PC-3 (cell line): ENCODE measurements at regions not wholly inside any gene's neighbourhood (a gene's known extent, or its start where the extent isn't known, plus 50 kb on each side); places are given as distances from the start of the nearest gene placed in this dataset.
"Not testable (repeated sequence)": the region's sequence is repeated elsewhere in the genome, so short reads cannot be mapped to it uniquely, and the experiment has no call there.

Experiments
- ATAC-seq: fragments of 200-7000 bp; cut with Tn5 transposase; 2 replicates; pipeline ENCODE4 v1.9.1; 2020; ENCODE audit warnings: mild to moderate bottlenecking, moderate library complexity
- BruUV-seq: library from RNA; stranded (reverse); fragments of 400-500 nt; replicated peaks from 2 replicates; lab custom pipeline; 2021; lab: Mats Ljungman, UMichigan
- CTCF ChIA-PET: fragments of 300-600 bp; sonication (Branson Sonifier 250); formaldehyde crosslinking; loops from one replicate; lab custom pipeline; 2022; ENCODE audit warnings: antibody characterized with exemption; lab: Charles Lee
- POLR2A ChIA-PET: fragments of 300-600 bp; sonication (Branson Sonifier 250); formaldehyde crosslinking; loops from one replicate; lab custom pipeline; 2022; ENCODE audit warnings: antibody characterized with exemption; ENCODE audit not compliant: unreplicated experiment; lab: Charles Lee
- DNase-seq: peaks from one replicate; pipeline ENCODE4 v3.0.0-alpha.2; 2015
- H2AFZ ChIP-seq: fragments of 300-600 bp; sonication (generic); 2 replicates; pipeline ENCODE4 v1.6.0; 2016; ENCODE audit warnings: antibody characterized with exemption, low read length
- H3F3A ChIP-seq: fragments of 300-600 bp; sonication (generic); one replicate; pipeline ENCODE4 v1.6.0; 2017; ENCODE audit warnings: antibody characterized with exemption, low read length, control low read depth, mild to moderate bottlenecking; ENCODE audit not compliant: unreplicated experiment
- H3K27ac ChIP-seq: fragments of 300-600 bp; sonication (generic); 2 replicates; pipeline ENCODE4 v1.5.1; 2016; ENCODE audit warnings: mild to moderate bottlenecking, low read length
- H3K27me3 ChIP-seq: fragments of 300-600 bp; sonication (generic); 2 replicates; pipeline ENCODE4 v1.6.1; 2016; ENCODE audit warnings: low read length, mixed read lengths
- H3K36me3 ChIP-seq: fragments of 300-600 bp; sonication (generic); 2 replicates; pipeline ENCODE4 v1.6.1; 2016; ENCODE audit warnings: low read depth, mixed run types, low read length, mixed read lengths
- H3K4me1 ChIP-seq: fragments of 300-600 bp; sonication (generic); 2 replicates; pipeline ENCODE4 v1.5.1; 2016; ENCODE audit warnings: low read length; ENCODE audit not compliant: insufficient read depth
- H3K4me2 ChIP-seq: fragments of 300-600 bp; sonication (generic); 2 replicates; pipeline ENCODE4 v1.6.0; 2016; ENCODE audit warnings: low read length
- H3K4me3 ChIP-seq: fragments of 300-600 bp; sonication (generic); 2 replicates; pipeline ENCODE4 v1.5.1; 2016; ENCODE audit warnings: mild to moderate bottlenecking, low read length, mixed read lengths
- H3K79me2 ChIP-seq: fragments of 300-600 bp; sonication (generic); 2 replicates; pipeline ENCODE4 v1.6.1; 2017; ENCODE audit warnings: low read length, mixed read lengths
- H3K9ac ChIP-seq: fragments of 300-600 bp; sonication (generic); 2 replicates; pipeline ENCODE4 v1.6.0; 2016; ENCODE audit warnings: mild to moderate bottlenecking, low read length
- H3K9me2 ChIP-seq: fragments of 300-600 bp; sonication (generic); replicated peaks from 2 replicates; pipeline ENCODE4 v1.6.1; 2016; ENCODE audit warnings: mixed run types, low read length, mixed read lengths
- H3K9me3 ChIP-seq: fragments of 300-600 bp; sonication (generic); 2 replicates; pipeline ENCODE4 v1.6.1; 2016; ENCODE audit warnings: low read length, mixed read lengths
- H4K20me1 ChIP-seq: fragments of 300-600 bp; sonication (generic); 2 replicates; pipeline ENCODE4 v1.6.1; 2016; ENCODE audit warnings: low read length, mixed read lengths
- EZH2 ChIP-seq: fragments of 300-600 bp; sonication (generic); IDR thresholded peaks from one replicate; pipeline ENCODE4 v1.6.1; 2017; ENCODE audit warnings: antibody characterized with exemption, mild to moderate bottlenecking, low read length; ENCODE audit not compliant: unreplicated experiment
- EZH2phosphoT487 ChIP-seq: fragments of 300-600 bp; sonication (generic); IDR thresholded peaks from 2 replicates; pipeline ENCODE4 v1.6.1; 2018; ENCODE audit warnings: mild to moderate bottlenecking, antibody characterized with exemption, low read length, borderline replicate concordance
- intact Hi-C: fragments of 100-400 bp; cut with micrococcal nuclease; formaldehyde crosslinking; loops from 2 replicates; pipeline ENCODE4 v1.9.0; 2023
- TF ChIP-seq, protein P1 (sequence below): fragments of 300-600 bp; sonication (generic); conservative IDR thresholded peaks from 2 replicates; pipeline ENCODE4 v1.5.1; 2017; ENCODE audit warnings: antibody characterized with exemption, low read depth, mild to moderate bottlenecking, low read length

DNA sequence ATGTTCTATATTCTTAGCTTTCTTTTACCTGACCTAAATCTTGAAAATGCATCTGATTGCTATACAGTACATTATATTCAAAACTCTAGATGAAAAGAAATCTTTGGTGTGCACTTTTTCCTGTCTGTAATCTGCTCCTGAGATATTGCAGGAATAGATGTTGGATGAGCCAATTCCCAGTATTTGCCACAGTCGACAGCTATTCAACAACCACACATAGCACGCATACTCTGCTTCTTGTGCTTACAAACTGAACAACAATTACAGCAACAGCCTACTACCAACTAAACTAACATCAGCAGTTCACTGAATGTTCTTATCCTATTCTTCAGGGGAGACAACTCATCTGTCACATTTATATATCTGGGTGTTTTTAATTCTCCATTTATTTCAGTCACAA is 573.9 kb upstream of the GRID2 start:
- Histone ChIP-seq H3K9me3 (no peaks in the 10 kb centered on the region), H2AFZ (no peak overlapping the region), H3K4me1 (no peaks in the 10 kb centered on the region), H3K79me2 (no peaks in the 10 kb centered on the region), H3K36me3 (no peaks in the 10 kb centered on the region), H4K20me1 (no peaks in the 10 kb centered on the region), H3K9ac (no peak overlapping the region), H3K4me2 (no peak overlapping the region), H3F3A (no peaks in the 10 kb centered on the region), H3K4me3 (no peak overlapping the region), H3K27ac (no peak overlapping the region), H3K27me3 (no peaks in the 10 kb centered on the region), H3K9me2 (no peaks in the 10 kb centered on the region)
- ChIA-PET CTCF (no interaction called here), POLR2A (no interaction called here)
- DNase-seq (no peak), ATAC-seq (no peak)
- intact Hi-C loops: loop anchor here (5.0 to 10.0 kb wide), 4 partner anchors 445 to 1315 kb away; no protein-coding TSS in a partner anchor
- no peak for TF ChIP-seq EZH2phosphoT487
- TF ChIP-seq EZH2: no peak
- TF ChIP-seq, protein P1, sequence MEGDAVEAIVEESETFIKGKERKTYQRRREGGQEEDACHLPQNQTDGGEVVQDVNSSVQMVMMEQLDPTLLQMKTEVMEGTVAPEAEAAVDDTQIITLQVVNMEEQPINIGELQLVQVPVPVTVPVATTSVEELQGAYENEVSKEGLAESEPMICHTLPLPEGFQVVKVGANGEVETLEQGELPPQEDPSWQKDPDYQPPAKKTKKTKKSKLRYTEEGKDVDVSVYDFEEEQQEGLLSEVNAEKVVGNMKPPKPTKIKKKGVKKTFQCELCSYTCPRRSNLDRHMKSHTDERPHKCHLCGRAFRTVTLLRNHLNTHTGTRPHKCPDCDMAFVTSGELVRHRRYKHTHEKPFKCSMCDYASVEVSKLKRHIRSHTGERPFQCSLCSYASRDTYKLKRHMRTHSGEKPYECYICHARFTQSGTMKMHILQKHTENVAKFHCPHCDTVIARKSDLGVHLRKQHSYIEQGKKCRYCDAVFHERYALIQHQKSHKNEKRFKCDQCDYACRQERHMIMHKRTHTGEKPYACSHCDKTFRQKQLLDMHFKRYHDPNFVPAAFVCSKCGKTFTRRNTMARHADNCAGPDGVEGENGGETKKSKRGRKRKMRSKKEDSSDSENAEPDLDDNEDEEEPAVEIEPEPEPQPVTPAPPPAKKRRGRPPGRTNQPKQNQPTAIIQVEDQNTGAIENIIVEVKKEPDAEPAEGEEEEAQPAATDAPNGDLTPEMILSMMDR: no peak
- no TSS peak for BruUV-seq

- TF ChIP-seq, protein P1: peak; percentile 56
- TF ChIP-seq EZH2phosphoT487: no peak
- DNase-seq (peak; percentile 43), ATAC-seq (0 out of 2 replicates have a peak, but pooled peaks have one; percentile 29)
- intact Hi-C loops: loop anchor here (5.0 to 10.0 kb wide), 4 partner anchors 440 to 1320 kb away; no protein-coding TSS in a partner anchor
- Histone ChIP-seq H3K36me3 (no peaks in the 10 kb centered on the region), H3K4me3 (no peak overlapping the region), H3K4me2 (no peak overlapping the region), H3K79me2 (no peaks in the 10 kb centered on the region), H3K27me3 (no peaks in the 10 kb centered on the region), H2AFZ (no peak overlapping the region), H3K27ac (no peak overlapping the region), H3K4me1 (no peaks in the 10 kb centered on the region), H3K9me3 (no peaks in the 10 kb centered on the region), H3K9ac (no peak overlapping the region), H3F3A (no peaks in the 10 kb centered on the region), H4K20me1 (no peaks in the 10 kb centered on the region), H3K9me2 (no peaks in the 10 kb centered on the region)
- BruUV-seq: no TSS peak
- POLR2A ChIA-PET: no interaction called here
- CTCF ChIA-PET: no interaction called here
Measured at GRCh38 chr4:91734682-91735081, 569.1 kb upstream of the GRID2 start.

- H3K9me3 ChIP-seq, H2AFZ ChIP-seq, H3K4me2 ChIP-seq, H3K27me3 ChIP-seq, H3K4me1 ChIP-seq, DNase-seq, H3K36me3 ChIP-seq, ATAC-seq, POLR2A ChIA-PET, H3K9me2 ChIP-seq, H3K27ac ChIP-seq, CTCF ChIA-PET, H4K20me1 ChIP-seq, BruUV-seq, H3K79me2 ChIP-seq, H3K9ac ChIP-seq, H3F3A ChIP-seq, H3K4me3 ChIP-seq: not testable (repeated sequence)
- intact Hi-C loops: loop anchor here (10.0 kb wide), 3 partner anchors 436 to 1324 kb away; no protein-coding TSS in a partner anchor
Measured at GRCh38 chr4:91738831-91739230, 564.9 kb upstream of the GRID2 start.
